ENCODE measurements at regions not wholly inside any gene's neighbourhood (a gene's known extent, or its start where the extent isn't known, plus 50 kb on each side); places are given as distances from the start of the nearest gene placed in this dataset.
"Not testable (repeated sequence)": the region's sequence is repeated elsewhere in the genome, so short reads cannot be mapped to it uniquely, and the experiment has no call there.

GRCh38 chr5:87741881-87742280 is 329.2 kb upstream of the CCNH start:
- DNase-seq, result no peak

GRCh38 chr5:87735923-87736322 is 323.2 kb upstream of the CCNH start:
- no peak for DNase-seq

- DNase-seq, result no peak
Measured at GRCh38 chr5:87733897-87734296, 321.2 kb upstream of the CCNH start.

- no peak for DNase-seq
Measured at GRCh38 chr5:87732875-87733768, 320.4 kb upstream of the CCNH start.

GRCh38 chr5:87729781-87730180 is 317.1 kb upstream of the CCNH start:
- DNase-seq, result no peak

- no peak for DNase-seq
Measured at GRCh38 chr5:87722286-87722685, 309.6 kb upstream of the CCNH start.

GRCh38 chr5:87718224-87718925 is 305.6 kb upstream of the CCNH start:
- DNase-seq, result not testable (repeated sequence)

GRCh38 chr5:87717761-87718160 is 305.0 kb upstream of the CCNH start:
- DNase-seq, result no peak

- no peak for DNase-seq
Measured at GRCh38 chr5:87705876-87706275, 293.1 kb upstream of the CCNH start.

- no peak for DNase-seq
Measured at GRCh38 chr5:87686975-87687374, 274.2 kb upstream of the CCNH start.

GRCh38 chr5:87686018-87686417 is 273.3 kb upstream of the CCNH start:
- DNase-seq, result no peak

GRCh38 chr5:87674235-87674634 is 261.5 kb upstream of the CCNH start:
- no peak for DNase-seq

GRCh38 chr5:87671146-87671545 is 258.4 kb upstream of the CCNH start:
- DNase-seq, result no peak

GRCh38 chr5:87665166-87665565 is 252.4 kb upstream of the CCNH start:
- DNase-seq, result no peak

- no peak for DNase-seq
Measured at GRCh38 chr5:87661784-87662566, 249.2 kb upstream of the CCNH start.

GRCh38 chr5:87653242-87653641 is 240.5 kb upstream of the CCNH start:
- DNase-seq, result no peak

- no peak for DNase-seq
Measured at GRCh38 chr5:87650284-87650683, 237.6 kb upstream of the CCNH start.

- no peak for DNase-seq
Measured at GRCh38 chr5:87649455-87649854, 236.7 kb upstream of the CCNH start.

- no peak for DNase-seq
Measured at GRCh38 chr5:87645224-87645623, 232.5 kb upstream of the CCNH start.

- no peak for DNase-seq
Measured at GRCh38 chr5:87640902-87641301, 228.2 kb upstream of the CCNH start.

- no peak for DNase-seq
Measured at GRCh38 chr5:87627363-87627762, 214.6 kb upstream of the CCNH start.

GRCh38 chr5:87608385-87608784 is 195.7 kb upstream of the CCNH start:
- DNase-seq, result no peak

GRCh38 chr5:87605663-87606062 is 192.9 kb upstream of the CCNH start:
- no peak for DNase-seq

GRCh38 chr5:87599778-87600177 is 187.0 kb upstream of the CCNH start:
- DNase-seq, result no peak
